ENCODE measurements at regions not wholly inside any gene's neighbourhood (a gene's known extent, or its start where the extent isn't known, plus 50 kb on each side); places are given as distances from the start of the nearest gene placed in this dataset.

- peaks cover 0 to 2% of the 10 kb centered on the region in 2 donors for H3K4me1 ChIP-seq (ENCODE audit: control insufficient read depth in 2 of 2, insufficient read depth in 1 of 2, low read depth in 1 of 2, low read length in 2 of 2)
- no peak overlapping the region for H2AK5ac ChIP-seq (ENCODE audit: low read depth, low read length)
- WGBS, 2 donors (ENCODE audit: extremely low coverage in 2 of 2, insufficient read length in 2 of 2, insufficient replicate concordance in 1 of 2), result no CpG with 5 or more reads among the region's 3 CpGs
- no peak overlapping the region for H3K9ac ChIP-seq (ENCODE audit: low read depth, low read length, poor library complexity)
- H3K27ac ChIP-seq (replicated peaks; ENCODE audit: low read length), result no peak overlapping the region
- no peak overlapping the region for H3K4me3 ChIP-seq (ENCODE audit: low read length in 2 of 2)
- no peak overlapping the region for H3K4me2 ChIP-seq (ENCODE audit: insufficient read depth, low read length, poor library complexity, severe bottlenecking)
- H3K4ac ChIP-seq (ENCODE audit: low read length), result no peak overlapping the region
- H4K8ac ChIP-seq (ENCODE audit: low read depth, low read length), result no peak overlapping the region
- peaks cover 2 to 20% (median 10%) of the 10 kb centered on the region in 3 experiments for H3K27me3 ChIP-seq (ENCODE audit: control insufficient read depth in 3 of 3, insufficient read depth in 3 of 3, low read depth in 1 of 3, low read length in 3 of 3)
- peaks cover 0 to 2% of the 10 kb centered on the region in 2 donors for H3K36me3 ChIP-seq (replicated peaks in 1 of 2; ENCODE audit: control insufficient read depth in 2 of 2, insufficient read depth in 2 of 2, low read length in 2 of 2)
- no peak overlapping the region for H3K23ac ChIP-seq (ENCODE audit: low read depth, low read length, poor library complexity)
- H2BK15ac ChIP-seq (ENCODE audit: low read length), result no peak overlapping the region
- no peak overlapping the region for H2BK5ac ChIP-seq (ENCODE audit: low read length)
- no peak overlapping the region for H2AFZ ChIP-seq (ENCODE audit: low read length)
- no peak overlapping the region for H4K91ac ChIP-seq (ENCODE audit: low read depth, low read length, poor library complexity)
- no peak overlapping the region for H2BK12ac ChIP-seq (ENCODE audit: low read length)
- no peak for DNase-seq (ENCODE audit: low spot score)
- no peak overlapping the region for H3K14ac ChIP-seq (ENCODE audit: low read length)
- H3K9me3 ChIP-seq (replicated peaks in 1 of 2; ENCODE audit: control insufficient read depth in 2 of 2, insufficient read depth in 1 of 2, low read depth in 1 of 2, low read length in 2 of 2), result peaks cover 0 to 10% of the 10 kb centered on the region in 2 donors
- H2BK120ac ChIP-seq (ENCODE audit: low read depth, low read length), result no peak overlapping the region
- H3K79me1 ChIP-seq (ENCODE audit: low read depth, low read length), result no peaks in the 10 kb centered on the region
- no peak overlapping the region for H3K18ac ChIP-seq (ENCODE audit: low read length)
Measured at GRCh38 chr21:45592208-45592619, 50.0 kb upstream of the SLC19A1 start.

- Histone ChIP-seq H3K4ac (ENCODE audit: low read length) (no peak overlapping the region), H2AK5ac (ENCODE audit: low read depth, low read length) (no peak overlapping the region), H2BK15ac (ENCODE audit: low read length) (no peak overlapping the region), H3K27me3 (ENCODE audit: control insufficient read depth in 3 of 3, insufficient read depth in 3 of 3, low read depth in 1 of 3, low read length in 3 of 3) (peaks cover 2 to 20% (median 10%) of the 10 kb centered on the region in 3 experiments), H3K27ac (replicated peaks; ENCODE audit: low read length) (no peak overlapping the region), H3K4me2 (ENCODE audit: insufficient read depth, low read length, poor library complexity, severe bottlenecking) (no peak overlapping the region), H3K36me3 (replicated peaks in 1 of 2; ENCODE audit: control insufficient read depth in 2 of 2, insufficient read depth in 2 of 2, low read length in 2 of 2) (peaks cover 0 to 2% of the 10 kb centered on the region in 2 donors), H3K14ac (ENCODE audit: low read length) (no peak overlapping the region), H3K9me3 (replicated peaks in 1 of 2; ENCODE audit: control insufficient read depth in 2 of 2, insufficient read depth in 1 of 2, low read depth in 1 of 2, low read length in 2 of 2) (peaks cover 0 to 10% of the 10 kb centered on the region in 2 donors), H3K23ac (ENCODE audit: low read depth, low read length, poor library complexity) (no peak overlapping the region), H3K9ac (ENCODE audit: low read depth, low read length, poor library complexity) (no peak overlapping the region), H2BK5ac (ENCODE audit: low read length) (no peak overlapping the region), H4K91ac (ENCODE audit: low read depth, low read length, poor library complexity) (no peak overlapping the region), H3K4me3 (ENCODE audit: low read length in 2 of 2) (no peak overlapping the region), H3K18ac (ENCODE audit: low read length) (no peak overlapping the region), H2AFZ (ENCODE audit: low read length) (no peak overlapping the region), H2BK120ac (ENCODE audit: low read depth, low read length) (no peak overlapping the region), H2BK12ac (ENCODE audit: low read length) (no peak overlapping the region), H3K79me1 (ENCODE audit: low read depth, low read length) (no peaks in the 10 kb centered on the region), H4K8ac (ENCODE audit: low read depth, low read length) (no peak overlapping the region), H3K4me1 (ENCODE audit: control insufficient read depth in 2 of 2, insufficient read depth in 1 of 2, low read depth in 1 of 2, low read length in 2 of 2) (peaks cover 0 to 2% of the 10 kb centered on the region in 2 donors)
- no CpG with 5 or more reads among the region's 14 CpGs for WGBS, 2 donors (ENCODE audit: extremely low coverage in 2 of 2, insufficient read length in 2 of 2, insufficient replicate concordance in 1 of 2)
- no peak for DNase-seq (ENCODE audit: low spot score)
Measured at GRCh38 chr21:45592626-45593134, 50.4 kb upstream of the SLC19A1 start.

DNA sequence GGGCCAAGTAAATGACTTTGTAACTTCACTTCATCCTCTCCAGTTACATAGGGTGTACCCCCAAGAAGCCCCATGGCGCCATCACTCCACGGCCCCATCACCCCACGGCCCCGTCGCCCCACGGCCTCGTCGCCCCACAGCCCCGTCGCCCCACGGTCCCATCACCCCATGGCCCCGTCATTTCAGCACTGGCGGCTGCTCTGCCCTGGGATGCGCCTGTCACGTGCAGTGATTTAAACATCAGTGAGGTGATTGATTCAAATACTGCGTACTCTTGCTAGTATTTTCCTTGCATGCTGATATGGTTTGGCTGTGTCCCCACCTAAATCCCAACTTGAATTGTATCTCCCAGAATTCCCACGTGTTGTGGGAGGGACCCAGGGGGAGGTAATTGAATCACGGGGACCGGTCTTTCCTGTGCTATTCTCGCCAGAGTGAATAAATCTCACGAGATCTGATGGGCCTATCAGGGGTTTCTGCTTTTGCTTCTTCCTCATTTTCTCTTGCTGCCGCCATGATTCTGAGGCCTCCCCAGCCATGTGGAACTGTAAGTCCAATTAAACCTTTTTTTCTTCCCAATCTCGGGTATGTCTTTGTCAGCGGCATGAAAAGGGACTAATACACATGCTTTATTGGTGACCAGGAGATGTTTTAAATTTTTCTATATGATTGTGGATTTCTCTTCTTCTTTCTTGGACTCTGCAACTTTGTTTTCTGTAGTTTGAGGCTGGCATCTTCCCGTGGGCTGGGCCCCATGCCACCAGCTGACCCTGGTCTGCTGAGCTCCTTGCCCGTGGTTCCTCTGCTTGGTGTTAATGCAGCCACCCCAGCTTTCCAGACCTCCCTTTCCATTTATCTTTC is 50.1 kb upstream of the PCBP3 start:
- no peak overlapping the region for H2AFZ ChIP-seq (ENCODE audit: low read length)
- no CpG with 5 or more reads among the region's 26 CpGs for WGBS, 2 donors (ENCODE audit: extremely low coverage in 2 of 2, insufficient read length in 2 of 2, insufficient replicate concordance in 1 of 2)

More for the DNA sequence above, 50.1 kb upstream of the PCBP3 start:
- Histone ChIP-seq H3K4me2 (ENCODE audit: insufficient read depth, low read length, poor library complexity, severe bottlenecking) (no peak overlapping the region), H3K4me3 (ENCODE audit: low read length in 2 of 2) (no peak overlapping the region), H2BK12ac (ENCODE audit: low read length) (no peak overlapping the region), H2BK15ac (ENCODE audit: low read length) (no peak overlapping the region), H3K36me3 (replicated peaks in 1 of 2; ENCODE audit: control insufficient read depth in 2 of 2, insufficient read depth in 2 of 2, low read length in 2 of 2) (peaks cover 0 to 2% of the 10 kb centered on the region in 2 donors), H3K18ac (ENCODE audit: low read length) (no peak overlapping the region), H3K4me1 (ENCODE audit: control insufficient read depth in 2 of 2, insufficient read depth in 1 of 2, low read depth in 1 of 2, low read length in 2 of 2) (peaks cover 0 to 2% of the 10 kb centered on the region in 2 donors), H3K9me3 (replicated peaks in 1 of 2; ENCODE audit: control insufficient read depth in 2 of 2, insufficient read depth in 1 of 2, low read depth in 1 of 2, low read length in 2 of 2) (peaks cover 0 to 8% of the 10 kb centered on the region in 2 donors), H4K91ac (ENCODE audit: low read depth, low read length, poor library complexity) (no peak overlapping the region), H2AK5ac (ENCODE audit: low read depth, low read length) (no peak overlapping the region), H3K9ac (ENCODE audit: low read depth, low read length, poor library complexity) (no peak overlapping the region), H2BK5ac (ENCODE audit: low read length) (no peak overlapping the region), H3K27me3 (ENCODE audit: control insufficient read depth in 3 of 3, insufficient read depth in 3 of 3, low read depth in 1 of 3, low read length in 3 of 3) (peaks cover 2 to 20% (median 10%) of the 10 kb centered on the region in 3 experiments), H3K4ac (ENCODE audit: low read length) (no peak overlapping the region), H4K8ac (ENCODE audit: low read depth, low read length) (no peak overlapping the region), H3K23ac (ENCODE audit: low read depth, low read length, poor library complexity) (peak overlapping the region; percentile 52), H3K14ac (ENCODE audit: low read length) (no peak overlapping the region), H2BK120ac (ENCODE audit: low read depth, low read length) (no peak overlapping the region), H3K79me1 (ENCODE audit: low read depth, low read length) (no peaks in the 10 kb centered on the region), H3K27ac (replicated peaks; ENCODE audit: low read length) (no peak overlapping the region)
- DNase-seq (ENCODE audit: low spot score), result no peak
